ENCODE measurements at regions not wholly inside any gene's neighbourhood (a gene's known extent, or its start where the extent isn't known, plus 50 kb on each side); places are given as distances from the start of the nearest gene placed in this dataset.

DNA sequence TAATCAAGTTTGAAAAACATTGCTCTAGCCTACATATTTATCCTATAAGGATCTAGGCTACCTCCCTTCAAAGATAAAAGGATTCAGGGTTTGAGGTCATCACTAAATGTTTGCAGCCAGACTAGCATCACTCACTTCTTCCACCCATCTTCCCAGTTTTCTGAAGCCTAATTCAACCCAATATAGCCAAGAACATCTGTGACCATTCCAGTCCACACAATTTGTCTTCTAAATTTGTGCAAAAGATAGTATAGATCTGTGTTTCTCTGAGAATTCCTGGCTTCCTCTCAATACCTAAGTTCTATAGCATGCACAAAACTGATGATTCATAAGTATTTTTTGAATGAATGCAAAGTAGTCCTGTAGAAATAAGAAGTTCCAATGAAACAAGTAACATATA lies 103.0 kb upstream of the CDK1 start:
- Histone ChIP-seq H3K4me3 (no peak overlapping the region), H3K27ac (no peak overlapping the region)

DNA sequence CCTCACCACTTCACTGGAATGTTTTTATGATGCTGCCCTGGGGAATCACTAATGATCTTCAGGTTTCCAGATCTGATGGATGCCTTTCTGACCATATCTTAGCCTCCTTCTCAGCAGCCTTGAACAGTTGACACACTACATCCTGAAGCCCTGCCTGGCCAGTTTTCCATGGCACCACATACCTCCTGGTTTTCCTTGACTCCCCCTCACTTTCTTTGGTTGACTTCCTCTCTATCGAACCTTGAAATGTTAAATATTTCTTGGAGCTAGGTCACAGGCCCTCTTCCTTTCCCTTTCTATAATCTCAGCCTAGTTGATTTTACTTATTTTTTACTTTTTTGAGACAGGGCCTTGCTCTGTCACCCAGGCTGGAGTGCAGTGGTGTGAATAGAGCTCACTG lies 108.8 kb upstream of the CDK1 start:
- H3K27ac ChIP-seq = no peak overlapping the region
- no peak overlapping the region for H3K4me3 ChIP-seq

DNA sequence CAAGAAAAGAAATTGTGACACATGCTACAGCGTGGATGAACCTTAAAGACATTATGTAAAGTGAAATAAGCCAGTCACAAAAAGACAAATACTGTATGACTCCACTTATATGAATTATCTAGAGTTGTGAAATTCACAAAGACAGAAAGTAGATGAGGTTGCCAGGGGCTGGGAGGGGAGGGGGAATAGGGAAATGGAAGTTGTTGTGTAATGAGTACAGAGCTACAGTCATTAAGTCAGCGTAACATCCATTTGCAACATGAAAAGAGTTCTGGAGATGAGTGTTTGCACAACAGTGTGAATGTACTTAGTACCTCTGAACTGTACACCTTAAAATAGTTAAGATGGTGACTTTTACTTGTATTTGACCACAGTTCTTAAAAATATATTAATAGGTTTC lies 112.1 kb upstream of the CDK1 start:
- no peak overlapping the region for H3K27ac ChIP-seq
- no peak overlapping the region for H3K4me3 ChIP-seq

DNA sequence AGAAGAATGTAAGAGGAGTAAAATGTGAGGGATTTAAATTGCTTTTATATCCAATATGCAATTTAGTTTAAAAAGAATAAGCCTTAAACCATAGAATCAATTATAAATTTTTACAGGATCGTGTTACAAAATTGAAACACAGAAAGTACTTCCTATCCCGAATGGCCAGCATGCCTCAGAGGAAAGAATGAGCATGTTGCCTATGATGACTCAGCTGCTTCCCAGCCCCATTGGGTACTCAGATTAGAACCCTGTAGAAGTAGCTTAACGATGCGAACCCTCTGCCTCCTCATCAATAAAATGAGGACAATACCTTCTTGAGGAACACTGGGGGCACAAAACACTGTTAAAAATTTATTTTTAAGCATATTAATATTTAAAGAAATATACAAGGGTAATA lies 113.4 kb upstream of the CDK1 start:
- Histone ChIP-seq H3K4me3 (no peak overlapping the region), H3K27ac (no peak overlapping the region)

DNA sequence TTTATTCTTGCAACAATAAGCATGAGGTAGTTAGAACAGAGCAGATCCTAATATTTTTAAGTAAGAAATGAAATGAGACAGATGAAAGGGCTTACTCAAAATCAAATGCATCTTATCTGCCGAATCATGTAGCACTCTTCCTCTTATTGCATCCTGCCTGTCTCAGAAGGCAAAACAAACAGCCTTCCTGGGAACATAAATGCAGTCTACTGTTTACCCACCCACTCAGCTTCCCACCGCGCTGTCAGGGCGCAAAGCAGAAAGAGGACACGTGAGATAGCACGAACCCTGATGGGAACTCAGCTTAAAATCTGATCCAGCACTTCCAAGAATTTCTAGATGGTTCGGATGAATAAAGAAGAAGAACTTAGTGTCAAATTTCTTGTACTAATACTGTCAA lies 114.4 kb upstream of the CDK1 start:
- Histone ChIP-seq H3K27ac (no peak overlapping the region), H3K4me3 (no peak overlapping the region)

DNA sequence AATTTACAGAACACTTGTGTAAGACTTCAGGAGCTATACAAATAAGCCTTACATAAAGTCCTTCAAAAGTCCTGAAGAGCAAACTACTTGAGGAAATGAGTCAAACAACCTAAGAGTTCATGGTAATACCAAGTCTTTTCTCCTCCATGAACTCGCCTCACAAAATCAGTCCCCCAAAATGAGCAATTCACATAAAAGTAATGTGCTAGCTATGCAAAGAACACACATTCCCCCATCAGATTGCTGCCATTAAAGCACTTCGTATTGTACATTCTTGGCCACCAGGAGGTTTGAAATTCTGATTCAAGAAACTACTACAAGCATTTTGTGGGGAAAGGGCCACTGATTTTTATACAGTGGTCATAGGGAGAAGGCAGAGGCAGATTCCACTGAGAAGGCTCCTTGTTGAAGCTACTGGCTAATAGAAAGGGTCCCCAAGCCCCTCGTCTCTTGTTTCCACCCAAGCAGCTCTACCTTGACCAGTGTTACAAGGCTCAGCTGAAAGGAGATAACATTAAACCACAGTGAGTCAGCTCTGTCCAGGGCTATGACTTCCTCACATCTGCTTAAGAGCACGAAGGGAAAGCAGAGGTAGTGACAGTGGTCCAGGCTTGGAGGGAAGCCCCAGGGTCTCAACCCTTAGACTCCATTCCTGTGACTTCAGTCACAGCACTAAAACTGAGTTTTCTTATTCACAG lies 115.2 kb upstream of the CDK1 start:
- Histone ChIP-seq H3K4me3 (no peak overlapping the region), H3K27ac (no peak overlapping the region)

DNA sequence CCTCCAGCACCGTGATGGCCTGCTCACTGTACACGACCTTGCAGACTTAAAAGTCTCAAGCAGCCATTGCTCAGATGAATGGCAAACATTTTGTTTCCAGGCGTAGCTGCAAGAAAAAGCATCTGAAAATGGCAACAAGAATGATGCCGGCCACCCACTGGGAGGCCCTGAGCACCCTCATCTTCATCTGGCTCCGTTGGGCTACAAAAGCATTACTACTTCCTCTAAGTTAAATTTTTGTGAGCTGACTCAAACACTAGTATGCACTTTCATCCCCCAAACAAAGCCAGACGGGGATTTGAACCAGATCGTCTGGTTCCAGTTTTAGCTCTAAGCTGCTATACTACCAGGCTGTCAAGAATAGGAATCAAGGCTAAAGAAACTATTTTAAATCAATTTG lies 116.6 kb upstream of the CDK1 start:
- Histone ChIP-seq H3K27ac (no peak overlapping the region), H3K4me3 (no peak overlapping the region)

DNA sequence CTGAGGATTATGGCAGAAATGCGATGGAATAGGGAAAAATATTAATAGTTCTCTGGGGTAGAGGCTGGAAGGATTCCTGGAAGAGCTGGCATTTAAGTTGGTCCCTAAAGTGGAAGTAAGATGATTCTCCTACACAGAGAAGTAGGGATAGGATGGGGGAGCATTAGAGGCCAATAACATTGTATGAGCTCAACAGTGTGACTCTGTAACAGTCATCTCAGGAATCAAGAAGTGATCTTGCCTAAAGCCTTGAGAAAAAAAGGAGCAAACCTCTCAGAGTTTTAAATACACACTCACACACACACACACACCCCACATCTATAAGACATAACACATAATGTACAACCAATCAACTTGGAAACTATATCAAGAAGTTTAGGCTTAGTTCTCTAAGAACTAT lies 117.7 kb upstream of the CDK1 start:
- no peak overlapping the region for H3K4me3 ChIP-seq
- H3K27ac ChIP-seq = no peak overlapping the region

DNA sequence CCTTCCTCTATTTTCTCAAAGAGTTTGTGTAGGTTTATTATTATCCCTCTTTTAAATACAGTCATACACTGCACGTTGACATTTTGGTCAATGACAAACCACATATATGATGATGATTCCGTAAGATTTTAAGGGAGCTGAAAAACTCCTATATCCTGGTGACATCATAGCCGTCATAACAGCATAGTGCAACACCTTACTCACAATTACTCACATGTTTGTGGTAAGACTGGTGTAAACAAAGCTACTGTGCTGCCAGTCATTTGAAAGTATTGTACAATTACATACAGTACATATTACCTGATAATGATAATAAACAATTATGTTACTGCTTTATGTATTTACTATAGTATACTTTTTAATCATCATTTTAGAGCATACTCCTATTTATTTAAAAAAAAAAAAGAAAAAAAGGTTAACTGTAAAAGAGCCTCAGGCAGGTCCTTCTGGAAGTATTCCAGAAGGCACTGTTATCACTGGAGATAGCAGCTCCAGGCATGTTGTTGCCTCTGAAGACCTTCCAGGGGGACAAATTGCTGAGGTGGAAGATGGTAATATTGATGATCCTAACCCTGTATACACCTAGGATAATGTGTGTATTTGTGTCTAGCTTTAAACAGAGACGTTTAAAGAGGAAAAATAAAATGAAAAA lies 123.3 kb upstream of the CDK1 start:
- H3K27ac ChIP-seq = no peak overlapping the region
- H3K4me3 ChIP-seq = no peak overlapping the region

DNA sequence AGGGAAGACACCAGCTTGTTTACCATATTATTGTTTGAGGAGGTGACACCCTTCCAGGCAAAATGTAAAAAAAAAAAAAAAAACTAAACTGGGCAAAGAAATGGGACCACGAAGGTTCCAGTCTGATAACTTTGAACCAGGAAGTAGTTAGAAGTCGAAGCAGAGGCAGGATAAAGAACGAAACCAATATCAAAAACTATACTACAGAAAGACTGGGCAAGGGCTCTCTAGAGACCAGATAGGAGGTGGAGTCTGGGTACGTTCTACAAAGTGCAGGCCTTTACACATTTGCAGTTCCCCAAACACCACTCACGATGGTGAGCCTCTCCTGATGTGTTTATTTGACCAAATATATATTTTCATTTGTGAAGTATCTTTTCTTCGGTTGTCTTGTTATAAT lies 125.7 kb upstream of the CDK1 start:
- no peak overlapping the region for H3K27ac ChIP-seq
- no peak overlapping the region for H3K4me3 ChIP-seq

DNA sequence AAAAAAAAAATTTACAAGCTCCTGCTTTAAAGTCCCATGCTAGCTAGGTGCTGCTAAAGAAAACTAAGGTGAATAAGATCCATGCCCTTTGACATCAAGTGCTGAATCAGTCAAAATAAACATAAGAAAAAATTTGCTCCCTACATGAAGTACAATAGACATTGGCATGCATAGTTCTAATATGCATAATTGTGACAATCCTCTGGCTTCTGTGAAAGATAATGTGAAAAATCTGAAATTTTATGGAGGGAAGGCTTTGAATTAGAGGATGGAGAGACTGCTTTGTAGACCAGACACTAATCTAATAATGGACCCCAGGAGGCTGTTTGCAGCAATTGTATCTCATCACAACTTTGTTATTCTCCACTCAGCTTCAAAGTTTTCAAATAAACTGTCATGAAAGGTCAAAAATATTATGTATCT lies 127.9 kb upstream of the CDK1 start:
- Histone ChIP-seq H3K4me3 (no peak overlapping the region), H3K27ac (no peak overlapping the region)

DNA sequence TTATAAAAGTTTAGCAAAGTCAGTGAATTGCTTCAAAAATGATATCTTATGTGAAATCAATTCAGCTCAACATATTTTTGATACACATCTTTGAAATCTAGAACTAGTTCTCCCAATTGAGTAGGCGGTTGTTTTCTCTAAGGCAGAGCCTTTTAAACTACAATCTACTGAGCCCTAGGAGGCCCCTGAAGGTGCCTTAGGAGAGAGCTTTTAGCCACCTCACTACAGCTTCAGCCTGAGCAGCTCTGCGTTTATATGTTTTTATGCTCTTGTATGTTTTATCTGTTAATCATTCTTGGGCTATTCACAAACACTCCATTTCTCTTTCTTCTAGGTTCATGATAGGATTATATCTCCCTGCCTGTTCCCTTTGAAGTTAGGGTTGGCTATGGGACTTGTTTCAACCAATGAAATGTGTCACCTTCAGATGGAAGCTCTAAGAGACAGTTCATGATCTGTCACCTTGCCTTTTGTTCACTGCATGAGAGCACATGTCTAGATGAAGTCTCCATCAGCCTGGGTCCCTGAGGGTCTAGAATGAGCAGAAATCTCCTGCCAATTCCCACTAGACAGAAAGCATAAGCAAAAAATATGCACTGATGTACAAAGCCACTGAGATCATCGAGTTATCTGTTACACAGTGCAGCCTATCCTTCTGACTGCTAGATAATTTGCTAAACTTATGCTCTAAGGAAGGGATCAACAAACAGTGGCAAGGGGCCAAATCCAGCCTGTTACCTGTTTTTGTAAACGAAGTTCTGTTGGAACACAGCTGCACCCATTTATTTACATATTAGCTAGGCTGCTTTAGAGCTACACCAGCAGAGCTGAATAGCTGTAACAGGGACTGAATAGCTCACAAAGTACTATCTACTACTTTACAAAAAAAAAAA lies 128.5 kb upstream of the CDK1 start:
- no peak overlapping the region for H3K4me3 ChIP-seq

DNA sequence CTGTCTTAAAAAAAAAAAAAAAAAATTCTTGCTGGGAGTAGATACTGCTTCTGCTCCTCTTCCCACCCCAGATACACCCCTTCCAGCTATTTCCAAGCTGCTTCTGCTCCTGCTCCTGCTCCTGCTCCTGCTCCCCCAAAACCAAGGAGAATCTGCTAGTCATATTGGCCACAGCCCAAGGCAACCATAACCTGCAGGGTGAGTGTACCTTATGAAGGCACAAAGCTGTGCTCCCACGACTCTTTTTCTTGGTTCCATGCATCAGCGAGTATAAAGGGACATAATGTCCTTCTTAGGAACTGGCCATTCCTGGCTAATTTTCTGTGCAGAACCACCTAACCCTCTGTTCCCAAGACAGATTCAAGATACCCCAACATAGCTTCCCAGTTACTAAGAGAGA lies 129.5 kb upstream of the CDK1 start:
- H3K27ac ChIP-seq = no peak overlapping the region
- no peak overlapping the region for H3K4me3 ChIP-seq

More for the DNA sequence above, 128.5 kb upstream of the CDK1 start:
- no peak overlapping the region for H3K27ac ChIP-seq

DNA sequence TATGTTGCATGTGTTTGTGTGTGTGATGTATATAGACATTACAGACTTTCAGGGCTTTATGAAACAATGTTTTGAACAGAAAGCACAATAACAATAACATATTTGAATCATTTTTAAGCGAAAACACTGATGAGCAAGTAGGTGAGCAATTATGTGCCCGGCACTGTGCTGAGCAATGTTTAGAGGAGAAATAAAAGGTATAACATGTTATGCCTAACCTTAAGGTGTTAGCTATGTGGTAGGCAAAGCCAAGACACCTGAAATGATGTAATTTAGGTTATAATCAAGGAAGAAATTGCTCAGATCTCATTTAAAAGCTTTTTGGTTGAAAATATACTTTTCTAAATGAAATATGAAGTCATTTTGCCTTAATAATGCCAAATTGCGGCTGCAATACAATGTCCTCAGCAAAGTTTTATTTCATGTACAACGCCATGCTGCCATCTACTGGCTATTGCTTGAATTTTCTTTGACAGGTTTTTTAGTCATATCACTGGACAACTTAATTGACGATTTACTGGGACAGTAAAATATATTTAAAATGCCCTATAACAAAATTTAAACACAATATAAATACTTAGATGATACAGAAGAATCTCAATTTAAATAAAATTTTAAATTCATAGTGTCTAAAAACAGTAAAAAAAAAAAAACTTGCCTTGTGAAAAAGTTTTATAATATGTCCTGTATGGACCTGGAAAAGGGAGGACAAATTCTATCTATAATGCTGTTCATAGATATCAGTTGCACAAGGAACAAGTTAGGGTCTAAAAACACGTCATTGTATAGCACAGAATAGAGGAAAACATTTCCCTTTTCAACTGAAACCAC lies 131.1 kb upstream of the CDK1 start:
- no peak overlapping the region for H3K27ac ChIP-seq
- no peak overlapping the region for H3K4me3 ChIP-seq

DNA sequence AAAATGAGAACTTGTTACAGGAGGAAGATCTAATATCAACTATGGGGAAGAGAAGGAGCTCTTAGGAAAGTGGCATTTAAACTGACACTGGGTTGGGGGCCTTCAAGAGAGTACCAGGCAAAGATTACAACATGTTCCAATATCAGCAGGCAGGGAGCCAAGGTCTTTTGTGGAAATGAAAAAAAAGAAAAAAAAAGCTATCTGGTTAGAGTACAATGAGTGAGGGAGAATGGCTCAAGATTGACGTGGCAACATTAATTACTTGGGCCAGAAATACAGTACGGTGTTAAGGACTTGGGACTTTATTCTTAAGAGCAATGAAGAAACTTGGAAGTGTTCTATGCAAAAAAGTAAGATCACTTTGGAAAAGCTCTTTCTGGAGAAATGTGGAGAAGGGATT lies 132.3 kb upstream of the CDK1 start:
- Histone ChIP-seq H3K27ac (no peak overlapping the region), H3K4me3 (no peak overlapping the region)

DNA sequence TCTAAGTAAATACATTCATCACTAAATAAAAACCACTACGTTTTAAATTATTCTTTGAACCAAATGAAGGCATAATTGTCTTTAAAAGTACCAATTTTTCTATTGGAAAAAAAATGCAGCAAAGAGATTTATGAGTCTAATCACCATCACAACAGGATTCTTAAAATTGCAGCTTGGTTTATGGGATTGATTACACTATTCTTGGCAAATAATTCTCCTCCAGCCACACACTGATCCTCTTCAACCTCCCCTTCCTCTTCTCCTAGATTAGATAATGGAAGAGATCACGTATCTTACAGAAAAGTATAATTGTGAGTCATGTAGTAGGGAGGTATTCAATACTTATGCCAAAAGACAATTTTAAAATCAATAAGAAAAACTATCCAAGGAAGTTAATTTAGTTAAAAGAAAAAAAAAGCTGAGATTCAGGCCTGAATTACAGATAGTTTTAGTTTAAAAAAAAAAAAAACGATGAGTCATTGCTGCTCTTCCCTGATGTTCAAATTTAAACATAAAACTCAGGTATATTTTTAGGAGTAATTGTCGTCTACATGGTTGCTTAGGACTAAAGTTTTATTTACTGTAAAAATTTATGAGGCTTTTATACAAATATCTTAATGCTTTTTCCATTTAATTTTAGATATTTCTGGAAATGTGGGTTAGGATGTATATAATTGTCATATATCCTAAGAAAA lies 133.7 kb upstream of the CDK1 start:
- Histone ChIP-seq H3K4me3 (no peak overlapping the region), H3K27ac (no peak overlapping the region)

DNA sequence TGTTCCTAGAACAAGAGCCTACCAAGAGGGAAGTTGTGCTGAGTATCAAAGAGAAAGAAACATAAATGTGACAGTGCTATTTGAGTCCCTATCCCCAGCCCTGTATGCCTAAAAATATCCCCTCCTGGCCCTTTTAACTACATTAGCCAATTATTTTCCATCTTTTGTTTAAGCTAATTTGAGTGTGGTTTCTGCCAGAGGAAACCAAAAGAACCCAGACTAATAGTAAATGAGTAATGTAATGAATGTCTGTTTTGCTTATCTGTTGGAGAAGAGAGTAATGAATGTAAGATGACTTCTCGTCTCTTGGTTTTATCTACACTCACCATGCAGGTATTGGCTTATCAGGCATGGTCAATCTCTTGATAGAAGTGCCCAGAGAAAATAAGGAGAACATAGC lies 134.4 kb upstream of the CDK1 start:
- H3K27ac ChIP-seq = no peak overlapping the region
- H3K4me3 ChIP-seq = no peak overlapping the region

DNA sequence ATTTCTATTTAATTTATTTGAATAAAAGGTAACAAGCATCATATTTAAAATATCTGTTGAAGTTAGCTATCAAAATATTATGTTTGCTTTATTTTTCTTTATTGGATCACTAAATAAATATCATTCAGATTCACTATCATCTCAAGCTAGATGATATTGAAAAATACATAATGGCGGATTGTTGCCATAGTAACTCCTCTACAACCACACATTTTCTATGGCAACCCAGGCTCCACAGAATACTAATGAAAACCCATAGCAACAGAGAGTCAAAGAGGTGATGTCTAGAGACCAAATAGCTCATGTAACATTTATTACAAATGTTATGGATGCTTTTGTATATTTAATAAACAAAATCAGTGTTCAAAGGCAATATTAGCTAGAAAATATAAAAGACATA lies 148.9 kb upstream of the CDK1 start:
- no peak overlapping the region for H3K4me3 ChIP-seq
- H3K27ac ChIP-seq = no peak overlapping the region

Data from skin epidermis (tissue), 12 donors.